HG03439 (cell line): ENCODE measurements at regions not wholly inside any gene's neighbourhood (a gene's known extent, or its start where the extent isn't known, plus 50 kb on each side); places are given as distances from the start of the nearest gene placed in this dataset.

Source experiments
- ATAC-seq: cut with Tn5 transposase; IDR thresholded peaks from one replicate; pipeline ENCODE4 v1.9.1; 2021; ENCODE audit warnings: mild to moderate bottlenecking, moderate library complexity; ENCODE audit not compliant: unreplicated experiment

DNA sequence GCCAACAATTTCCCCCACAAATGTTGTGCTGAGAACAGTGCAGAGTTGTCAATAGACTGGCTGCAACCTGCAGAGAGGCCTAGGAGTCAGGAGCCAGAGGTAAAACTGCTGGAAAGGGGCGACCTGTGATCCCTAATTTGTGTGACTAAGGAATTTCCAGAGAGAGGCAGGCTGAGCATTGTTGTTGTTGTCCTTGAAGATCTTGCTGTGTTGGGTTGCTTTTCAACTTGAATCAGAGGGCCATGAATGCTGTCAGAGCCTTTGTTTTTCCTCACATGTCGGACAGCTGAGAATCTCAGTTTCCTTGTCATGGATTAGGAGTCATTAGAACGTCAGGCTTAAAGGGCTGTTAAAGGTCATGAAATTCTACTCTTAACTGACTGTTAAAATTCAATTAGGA is 134.6 kb upstream of the ASTN2 start:
- no peak for ATAC-seq

DNA sequence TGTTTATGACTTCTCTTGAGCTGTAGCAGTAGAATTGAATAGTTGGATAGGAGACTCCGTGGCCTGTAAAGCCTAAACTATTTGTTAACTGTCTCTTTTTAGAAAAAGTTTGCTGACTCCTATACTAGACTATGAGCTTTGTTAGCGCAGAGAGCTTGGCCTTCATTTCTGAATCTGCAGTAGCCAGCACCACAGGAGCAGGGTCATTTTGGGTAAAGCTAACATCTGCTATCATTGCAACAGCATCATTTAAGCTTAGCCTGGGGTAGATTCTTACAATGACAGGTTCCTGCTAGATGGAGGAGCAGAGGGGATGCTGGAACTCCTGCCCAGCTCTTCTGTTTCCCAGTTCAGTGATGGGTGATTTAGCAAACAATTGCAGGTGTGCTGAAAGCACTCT is 133.7 kb upstream of the ASTN2 start:
- no peak for ATAC-seq

DNA sequence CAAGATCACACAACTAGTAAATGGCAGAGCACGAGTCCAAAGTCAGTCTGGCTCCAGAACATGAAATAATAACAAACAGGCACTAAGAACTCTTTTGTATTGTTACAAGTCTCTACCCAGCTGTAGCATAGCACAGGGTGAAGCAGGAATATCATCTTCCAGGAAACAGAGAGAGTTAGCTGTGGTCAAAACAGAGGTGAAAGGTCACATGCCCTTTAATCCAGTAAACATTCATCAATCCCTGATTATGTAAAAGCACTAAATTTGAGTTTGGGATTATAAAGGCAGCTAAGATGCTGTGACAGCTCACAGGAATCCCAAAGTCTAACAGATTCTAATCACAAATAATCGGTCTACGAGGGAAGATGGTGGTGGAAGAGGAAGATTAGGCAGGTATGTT is 133.0 kb upstream of the ASTN2 start:
- no peak for ATAC-seq

DNA sequence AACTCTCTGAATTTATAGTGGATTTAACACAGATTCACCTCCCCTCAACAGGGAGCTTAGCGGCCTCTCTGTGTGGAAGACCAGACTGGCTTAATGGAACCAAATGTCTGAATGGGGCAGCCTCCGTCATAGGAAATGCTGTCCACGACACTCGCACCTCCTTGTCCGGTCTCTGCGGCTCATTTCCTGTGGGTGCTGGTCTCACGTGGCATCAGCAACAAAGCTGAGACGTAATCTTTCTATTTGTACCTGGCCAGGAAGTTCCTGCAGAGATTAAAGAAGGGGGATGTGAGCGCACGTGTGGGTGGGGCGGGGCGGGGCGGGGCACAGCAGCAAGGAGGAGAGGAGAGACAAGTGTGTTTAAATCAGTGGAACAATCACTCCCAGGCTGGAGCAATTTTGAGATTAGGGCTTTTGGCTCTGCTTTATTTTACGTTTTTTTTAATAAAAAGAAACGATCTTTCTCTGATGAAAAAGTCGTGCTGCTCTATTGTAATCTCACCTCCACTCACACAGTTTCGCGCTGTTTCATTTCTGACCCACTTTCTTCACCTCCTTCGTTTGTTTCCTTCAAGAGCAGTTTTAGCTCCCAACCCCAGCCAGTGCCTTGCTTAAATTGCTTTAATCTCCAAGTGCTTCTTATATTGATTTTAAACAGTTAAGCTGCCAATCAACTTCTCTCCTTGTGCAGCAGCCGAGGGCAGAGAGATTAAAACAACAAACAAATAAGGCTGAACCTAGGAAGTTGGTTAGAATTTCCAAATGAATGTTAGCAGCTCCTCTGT is 132.2 kb upstream of the ASTN2 start:
- ATAC-seq: no peak

DNA sequence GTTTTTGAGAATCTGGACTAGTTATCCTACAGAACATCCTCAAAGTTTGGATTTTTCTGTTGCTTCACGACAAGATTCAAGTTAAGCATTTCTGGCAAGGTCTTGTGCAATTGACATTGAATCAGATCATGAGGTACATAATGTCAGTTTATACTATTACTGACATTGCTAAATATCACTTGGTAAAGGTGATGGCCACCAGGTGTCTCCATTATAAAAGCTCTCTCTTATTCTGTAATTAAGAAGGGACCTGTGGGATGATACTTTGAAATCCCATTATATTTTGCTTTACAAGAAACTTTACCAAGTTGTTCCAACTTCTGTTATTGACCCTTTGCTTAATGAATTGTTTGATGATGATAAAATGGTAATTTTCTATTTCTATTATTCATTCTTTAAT is 131.0 kb upstream of the ASTN2 start:
- no peak for ATAC-seq

DNA sequence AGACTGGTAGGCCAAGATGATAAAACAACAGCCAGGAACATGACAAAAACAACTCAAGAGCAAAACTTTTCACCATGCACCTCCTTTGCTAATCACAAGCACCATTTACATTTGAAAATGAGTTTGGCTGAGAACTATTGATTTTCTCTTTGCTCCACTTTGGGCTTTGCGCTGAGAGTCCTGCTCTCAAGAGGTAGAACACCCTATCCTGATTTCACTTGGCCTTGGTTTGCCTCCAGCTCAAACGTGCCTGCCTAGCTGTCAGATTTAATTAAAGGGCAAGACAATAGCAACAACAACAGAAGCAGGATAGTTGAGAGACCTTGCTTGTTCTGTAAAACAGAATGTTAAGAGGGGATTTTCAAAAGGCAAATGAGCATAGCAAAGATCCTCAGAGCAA is 128.2 kb upstream of the ASTN2 start:
- ATAC-seq: no peak

DNA sequence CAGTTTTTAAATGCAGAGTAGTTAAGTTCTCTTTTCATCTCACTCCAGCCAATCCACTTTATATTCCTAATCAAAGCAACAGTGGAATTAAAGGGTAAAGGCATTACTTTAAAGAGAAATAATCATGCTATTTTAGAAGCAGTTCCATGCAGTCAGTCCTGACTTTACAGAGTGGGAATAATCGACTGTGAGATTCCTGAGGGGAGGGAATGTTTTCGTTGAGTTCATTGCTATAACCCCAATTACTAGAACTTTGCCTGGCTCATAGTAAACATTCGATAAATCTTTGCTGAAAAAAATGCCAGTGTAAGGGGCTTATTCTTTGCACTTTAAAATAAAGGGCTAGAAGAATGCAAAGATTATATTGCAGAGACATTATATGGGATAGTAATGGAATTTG is 127.2 kb upstream of the ASTN2 start:
- no peak for ATAC-seq

DNA sequence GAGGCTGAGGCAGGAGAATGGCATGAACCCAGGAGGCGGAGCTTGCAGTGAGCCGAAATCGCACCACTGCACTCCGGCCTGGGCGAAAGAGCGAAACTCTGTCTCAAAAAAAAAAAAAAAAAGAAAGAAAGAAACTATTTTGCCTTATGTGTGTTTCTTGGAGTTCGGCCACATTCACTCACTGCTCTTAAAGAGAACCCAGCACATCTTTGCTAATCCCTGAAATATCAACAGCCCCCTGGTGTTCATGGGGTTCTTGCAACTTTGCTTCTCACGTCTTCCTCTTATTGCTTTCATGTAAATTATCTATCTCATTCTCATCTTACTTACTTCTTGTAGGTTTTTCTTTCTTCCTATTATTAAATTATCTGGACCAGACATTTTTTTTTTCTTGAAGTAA is 126.3 kb upstream of the ASTN2 start:
- ATAC-seq: no peak

DNA sequence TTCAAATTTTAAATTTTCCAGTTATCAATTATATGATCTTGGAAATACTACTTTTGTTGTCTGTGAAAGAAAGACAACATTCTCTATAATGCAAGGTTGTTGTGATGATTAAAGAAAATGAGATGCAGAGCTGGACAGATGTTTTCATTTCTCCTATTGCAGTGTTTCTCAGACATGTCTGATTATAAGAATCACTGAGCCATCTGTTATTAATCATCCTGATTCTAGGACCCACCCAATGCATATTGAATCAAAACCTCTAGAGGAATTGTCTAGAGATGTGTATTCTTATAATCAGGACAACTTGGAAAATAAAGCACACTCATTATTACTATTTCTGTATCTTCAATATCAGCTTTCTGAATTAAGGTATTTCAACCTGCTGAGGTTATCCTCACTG is 121.1 kb upstream of the ASTN2 start:
- ATAC-seq: no peak

DNA sequence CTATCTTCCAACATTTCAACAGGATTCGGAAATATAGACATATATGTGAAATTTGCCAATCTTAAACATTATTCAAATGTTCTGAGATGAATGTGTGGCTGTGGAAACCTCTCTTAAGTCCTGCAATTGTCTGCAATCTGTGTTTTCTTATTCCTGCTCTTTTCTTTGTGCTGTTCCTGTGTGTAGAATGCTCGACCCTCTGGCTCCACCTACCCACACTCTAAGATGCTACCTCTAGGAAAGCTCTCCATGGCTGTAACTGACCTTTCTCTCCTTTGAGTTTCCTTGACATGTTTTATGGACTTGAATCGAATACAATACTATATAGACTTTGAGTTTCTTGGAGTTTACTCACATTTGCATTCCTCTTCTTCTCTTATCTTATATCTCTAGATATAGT is 120.6 kb upstream of the ASTN2 start:
- ATAC-seq: no peak

DNA sequence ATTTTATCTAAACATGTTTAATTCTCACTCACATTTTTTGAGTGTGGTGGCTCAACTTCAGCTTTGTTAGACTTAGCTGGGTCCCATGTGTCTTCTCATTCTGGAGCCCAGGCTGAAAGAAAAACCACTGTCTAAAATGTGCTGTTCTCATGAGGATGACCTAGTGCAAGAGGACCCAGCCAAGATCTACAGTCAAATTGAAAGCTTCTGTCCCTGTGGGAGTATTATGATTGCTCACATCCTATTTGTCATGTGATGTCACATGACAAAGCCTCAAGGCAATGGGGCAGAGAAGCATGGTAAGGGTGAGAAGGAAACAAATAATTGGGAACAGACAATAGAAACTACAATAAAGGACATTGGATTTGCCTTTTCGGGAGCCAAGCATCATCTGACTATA is 113.4 kb upstream of the ASTN2 start:
- ATAC-seq: no peak

DNA sequence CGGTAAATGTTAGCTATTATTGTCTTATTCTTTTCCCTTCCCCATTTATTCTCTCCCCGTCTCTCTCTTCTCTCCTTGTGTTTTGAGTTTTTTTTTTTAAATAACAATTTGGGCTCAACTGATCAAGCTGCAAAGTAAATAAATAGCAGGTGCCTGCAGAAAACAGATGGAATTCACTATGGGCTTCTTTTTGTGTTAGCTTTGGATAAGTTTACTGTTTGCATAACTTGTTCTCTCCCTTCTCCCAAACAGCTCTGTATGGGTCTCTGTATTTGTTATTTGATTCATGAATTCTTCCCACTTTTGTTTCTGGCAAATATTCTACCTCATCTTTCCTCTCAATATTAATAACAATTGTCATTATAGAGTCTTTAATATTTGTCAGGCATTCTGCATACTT is 111.8 kb upstream of the ASTN2 start:
- no peak for ATAC-seq

DNA sequence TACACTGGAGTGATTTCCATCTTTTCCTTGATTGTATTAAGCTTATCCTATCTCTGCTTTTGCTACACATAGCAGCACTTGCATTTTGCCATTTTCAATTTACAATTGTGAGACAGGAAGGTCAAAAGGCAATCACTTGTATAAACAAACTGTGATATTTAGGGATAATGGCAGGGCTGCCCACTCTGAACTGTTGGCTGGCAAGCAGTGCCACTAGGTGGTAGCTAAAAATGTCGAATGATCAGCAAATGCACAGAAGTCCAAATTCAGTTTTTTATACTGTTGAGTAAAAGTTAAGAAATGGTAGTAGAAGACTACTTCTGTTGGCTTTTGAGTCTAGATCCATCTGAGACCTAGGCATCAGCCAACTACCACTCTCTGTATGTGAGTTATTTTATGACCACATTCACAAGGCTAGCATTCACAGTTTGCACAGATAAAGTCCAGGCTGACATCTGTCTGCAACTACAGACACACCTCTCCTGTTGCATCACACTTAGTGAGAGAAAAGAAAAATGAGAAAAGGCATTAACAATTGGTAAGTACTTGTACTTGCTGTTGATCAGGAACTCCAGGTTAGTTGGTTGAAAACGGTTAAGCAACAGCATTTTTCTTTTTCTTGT is 108.8 kb upstream of the ASTN2 start:
- no peak for ATAC-seq

DNA sequence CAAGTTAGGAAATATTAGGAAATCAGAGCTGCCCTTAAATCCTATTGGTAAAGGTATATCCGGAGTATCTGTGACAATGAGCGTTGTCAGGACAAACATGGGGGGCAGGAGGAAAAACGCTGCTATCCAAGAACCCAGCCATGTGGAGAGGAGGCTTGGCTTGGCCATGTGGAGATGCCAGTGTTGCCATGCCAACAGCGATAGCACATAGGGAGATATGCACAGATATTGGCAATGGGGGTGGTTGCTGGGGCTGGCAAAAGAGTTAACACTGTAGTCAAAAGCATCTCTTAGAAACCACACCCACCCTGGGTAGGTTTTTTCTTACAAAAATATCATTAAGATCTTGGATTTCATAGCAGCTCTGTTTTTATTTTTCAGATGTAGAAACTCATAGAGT is 106.4 kb upstream of the ASTN2 start:
- no peak for ATAC-seq

DNA sequence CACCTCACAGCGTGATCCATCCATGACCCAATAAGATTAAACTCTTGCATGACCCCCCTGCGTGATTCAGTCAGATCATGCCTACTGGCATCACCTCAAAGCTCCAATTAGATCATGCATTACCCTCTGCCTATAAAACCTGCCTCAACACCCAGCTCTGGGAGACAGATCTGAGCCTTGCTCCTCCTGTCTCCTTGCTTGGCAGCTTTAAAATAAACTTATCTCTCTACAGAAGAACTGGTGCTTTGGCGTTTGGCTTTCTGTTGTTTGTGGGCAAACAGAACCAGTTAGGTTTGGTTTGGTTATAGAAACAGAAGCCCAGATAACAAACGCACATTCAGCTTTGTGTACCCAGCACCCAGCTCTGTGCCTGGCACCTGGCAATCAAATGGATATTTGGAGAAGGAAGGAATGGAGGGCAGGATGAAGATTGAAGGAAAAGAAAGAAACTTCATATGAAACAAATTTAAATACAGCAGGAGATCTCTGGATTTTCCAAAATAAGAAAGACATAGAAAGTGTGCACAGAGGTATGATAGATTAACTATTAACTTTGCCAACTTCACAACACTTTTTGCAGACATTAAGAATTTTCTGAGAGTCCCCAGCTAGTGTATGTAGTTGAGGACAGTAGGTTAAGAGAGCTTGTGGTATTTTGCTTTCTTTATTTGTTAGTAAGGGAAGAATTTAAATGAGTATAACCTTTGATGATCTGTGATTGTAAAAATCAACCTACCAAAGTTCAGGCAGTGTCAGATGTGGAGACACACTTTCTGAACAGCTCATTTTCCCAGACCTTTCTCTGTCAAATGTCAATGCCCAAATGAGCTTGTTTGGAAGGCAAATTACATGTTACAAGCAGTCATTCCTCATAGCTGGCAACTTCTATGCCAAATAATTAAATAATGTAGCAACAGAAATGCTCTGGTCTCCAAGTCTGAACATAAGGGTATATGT is 102.1 kb upstream of the ASTN2 start:
- no peak for ATAC-seq

DNA sequence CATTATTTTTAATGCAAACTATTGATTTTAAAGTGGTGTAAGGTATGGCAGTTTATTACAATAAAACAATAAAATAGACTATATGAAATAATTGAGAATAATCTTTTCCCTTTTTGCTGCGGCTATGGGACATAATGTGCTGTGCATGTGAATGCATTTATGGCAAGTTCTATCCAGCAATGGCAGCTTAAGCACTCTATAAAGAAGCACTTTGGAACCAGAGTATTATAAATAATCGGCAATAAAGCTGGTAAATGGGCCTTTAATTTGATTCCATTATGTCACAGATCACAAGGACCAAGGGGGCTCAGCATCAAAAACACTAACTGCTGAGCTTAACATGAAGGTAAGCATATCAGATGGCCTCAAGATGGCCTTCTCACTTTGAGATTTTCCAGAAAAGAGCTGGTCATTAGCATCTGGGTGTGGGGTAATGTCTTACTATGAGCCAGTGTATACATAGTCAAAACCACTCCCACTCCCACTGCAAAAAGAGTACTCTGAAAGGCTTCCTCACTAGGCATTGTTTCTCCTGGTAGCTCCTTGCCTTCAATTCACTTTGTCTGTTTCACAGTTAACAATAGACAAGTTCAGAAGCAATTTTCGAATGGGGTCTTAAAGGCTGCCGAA is 97.1 kb upstream of the ASTN2 start:
- ATAC-seq: no peak

DNA sequence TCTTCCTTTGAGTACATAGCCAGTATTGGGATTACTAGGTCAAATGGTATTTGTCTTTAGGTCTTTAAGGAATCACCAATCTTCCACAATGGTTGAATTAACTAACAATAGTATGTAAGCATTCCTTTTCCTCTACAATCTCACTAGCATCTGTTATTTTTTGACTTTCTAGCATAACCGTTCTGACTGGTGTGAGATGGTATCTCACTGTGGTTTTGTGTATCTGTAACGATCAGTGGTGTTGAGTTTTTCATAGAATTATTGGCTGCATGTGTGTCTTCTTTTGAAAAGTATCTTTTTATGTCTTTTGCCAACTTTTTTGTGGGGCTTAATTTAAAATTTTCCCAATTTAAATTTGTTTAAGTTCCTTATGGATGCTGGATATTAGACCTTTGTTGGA is 81.5 kb upstream of the ASTN2 start:
- no peak for ATAC-seq

DNA sequence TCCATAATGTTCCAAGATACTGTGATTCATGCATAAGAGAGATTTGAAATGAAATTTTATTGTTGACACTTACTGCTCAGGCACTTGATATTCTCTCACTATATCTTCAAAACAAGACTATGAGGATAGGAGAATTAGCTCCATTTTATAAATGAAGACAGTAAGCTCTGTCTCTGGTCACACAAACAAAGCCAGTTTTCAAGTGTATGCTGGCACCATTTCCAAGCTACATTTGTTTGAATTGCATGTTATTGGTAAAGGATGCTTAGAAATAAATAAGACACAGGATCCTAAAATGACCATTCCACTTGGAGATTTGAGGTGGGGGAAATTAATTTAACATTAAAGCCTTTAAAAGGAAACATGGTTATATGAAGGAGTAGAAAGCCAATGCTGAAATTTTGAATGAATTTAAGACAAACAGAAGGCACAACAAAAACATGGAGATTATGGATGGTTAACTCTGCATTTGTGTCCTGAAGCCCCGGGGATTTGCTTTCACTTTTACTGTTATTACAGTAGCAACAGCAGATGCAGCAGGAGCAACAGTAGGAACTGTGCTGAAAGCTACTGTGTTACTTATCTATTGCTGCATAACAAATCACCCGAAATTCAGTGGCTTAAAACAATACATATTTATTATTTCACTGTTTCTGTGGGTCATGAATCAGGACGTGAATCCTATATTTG is 79.7 kb upstream of the ASTN2 start:
- ATAC-seq: no peak

DNA sequence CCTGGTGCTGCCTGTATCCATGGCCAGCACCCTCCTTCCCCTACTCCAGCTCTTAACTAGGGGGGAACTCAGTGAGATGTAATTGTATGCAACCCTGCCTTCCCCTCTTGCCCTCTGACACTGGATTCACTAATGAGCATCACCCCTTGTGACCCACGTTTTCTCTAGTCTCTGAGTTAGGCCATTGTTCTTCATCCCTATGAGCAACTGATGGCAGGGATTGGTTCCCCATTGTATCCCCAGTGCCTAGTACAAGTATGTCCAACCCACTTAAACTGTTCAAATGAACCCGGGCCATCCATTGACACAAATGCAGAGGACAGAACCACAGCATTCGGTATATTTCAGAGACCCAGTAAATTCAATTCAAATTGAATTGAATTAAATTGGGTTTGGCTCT is 77.6 kb upstream of the ASTN2 start:
- no peak for ATAC-seq

DNA sequence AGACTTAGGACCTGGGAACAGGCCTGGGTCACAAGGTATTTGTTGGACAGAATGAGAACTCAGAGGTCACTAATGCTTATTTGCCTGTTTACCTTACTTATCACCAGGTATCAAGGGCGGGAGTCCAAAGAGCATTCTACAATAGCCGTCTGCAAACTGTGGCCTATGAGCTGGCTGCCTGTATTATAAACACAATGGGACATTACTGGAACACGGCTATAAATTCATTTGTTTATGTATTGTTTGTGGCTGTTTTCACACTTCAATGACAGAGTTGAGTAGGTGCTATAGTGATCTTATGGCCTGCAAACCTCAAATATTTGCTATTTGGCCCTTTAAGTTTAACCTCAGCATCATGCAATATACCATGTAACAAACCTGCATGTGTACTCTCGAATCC is 76.6 kb upstream of the ASTN2 start:
- no peak for ATAC-seq

DNA sequence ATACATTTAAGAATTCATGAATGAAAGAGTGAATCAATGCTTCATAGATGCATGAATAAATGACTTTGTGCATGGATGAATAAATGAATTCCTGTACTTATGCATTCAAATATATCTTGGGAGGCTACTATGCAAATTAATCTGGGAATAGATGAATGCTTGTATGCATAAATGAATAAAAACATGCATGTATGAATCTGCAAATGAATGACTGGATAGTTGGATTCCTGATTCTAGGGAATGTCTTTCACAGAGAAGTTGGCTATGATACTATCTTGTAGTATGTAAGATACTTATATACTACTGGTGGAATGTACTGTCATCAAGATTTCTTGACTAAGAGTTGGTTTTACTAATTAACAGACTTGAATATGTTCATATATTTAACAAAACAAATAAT is 75.3 kb upstream of the ASTN2 start:
- ATAC-seq: no peak
